ENCODE measurements at regions not wholly inside any gene's neighbourhood (a gene's known extent, or its start where the extent isn't known, plus 50 kb on each side); places are given as distances from the start of the nearest gene placed in this dataset.
A peak's percentile ranks its signal among the peaks of the same experiment; 100 is the strongest.

- Histone ChIP-seq H3K9me3 (no peaks in the 10 kb centered on the region), H3K4me1 (no peaks in the 10 kb centered on the region), H3K27me3 (no peaks in the 10 kb centered on the region), H3K4me3 (no peak overlapping the region), H3K27ac (no peak overlapping the region), H3K36me3 (no peaks in the 10 kb centered on the region)
- no peak for DNase-seq
- intact Hi-C loops (cut with DNase I) = no loop called here
- no peak for TF ChIP-seq CTCF (IDR thresholded peaks at IDR 0.05)
- no peak for TF ChIP-seq POLR2A (IDR thresholded peaks at IDR 0.05)
- 57 to 61% methylated on average over 3 of the region's 3 CpGs for WGBS, 2 donors
These were observed 483.3 kb upstream of the ADAMTS5 start for GRCh38 chr21:27450216-27450615.

GRCh38 chr21:27448960-27449359 is 482.1 kb upstream of the ADAMTS5 start:
- 50 to 52% methylated on average over 7 of the region's 7 CpGs for WGBS, 2 donors
- intact Hi-C loops (cut with DNase I) = no loop called here
- TF ChIP-seq POLR2A (IDR thresholded peaks at IDR 0.05) = no peak
- TF ChIP-seq CTCF (IDR thresholded peaks at IDR 0.05) = no peak
- Histone ChIP-seq H3K27ac (no peak overlapping the region), H3K9me3 (no peaks in the 10 kb centered on the region), H3K36me3 (no peaks in the 10 kb centered on the region), H3K4me3 (no peak overlapping the region), H3K4me1 (no peaks in the 10 kb centered on the region), H3K27me3 (no peaks in the 10 kb centered on the region)
- DNase-seq = no peak

GRCh38 chr21:27447843-27448242 is 481.0 kb upstream of the ADAMTS5 start:
- no peak overlapping the region for H3K27ac ChIP-seq
- TF ChIP-seq CTCF (IDR thresholded peaks at IDR 0.05) = no peak
- no peak for TF ChIP-seq POLR2A (IDR thresholded peaks at IDR 0.05)
- no peak for DNase-seq
- H3K4me3 ChIP-seq = no peak overlapping the region
- H3K9me3 ChIP-seq = no peaks in the 10 kb centered on the region
- 61 to 80% methylated on average over 1 of the region's 1 CpG for WGBS, 2 donors
- H3K36me3 ChIP-seq = no peaks in the 10 kb centered on the region
- no peaks in the 10 kb centered on the region for H3K27me3 ChIP-seq
- intact Hi-C loops (cut with DNase I) = no loop called here
- no peaks in the 10 kb centered on the region for H3K4me1 ChIP-seq

GRCh38 chr21:27429710-27430341 is 462.9 kb upstream of the ADAMTS5 start:
- 30 to 31% methylated on average over 3 of the region's 3 CpGs for WGBS, 2 donors
- no peak for DNase-seq
- Histone ChIP-seq H3K9me3 (no peaks in the 10 kb centered on the region), H3K4me1 (no peaks in the 10 kb centered on the region), H3K36me3 (no peaks in the 10 kb centered on the region), H3K27ac (peak overlapping the region in 3 of 4 donors; percentile 24 to 51 (median 26)), H3K4me3 (no peak overlapping the region), H3K27me3 (no peaks in the 10 kb centered on the region)
- no peak for TF ChIP-seq CTCF (IDR thresholded peaks at IDR 0.05)
- TF ChIP-seq POLR2A (IDR thresholded peaks at IDR 0.05) = no peak
- intact Hi-C loops (cut with DNase I) = no loop called here

GRCh38 chr21:27426196-27426595 is 459.3 kb upstream of the ADAMTS5 start:
- no peaks in the 10 kb centered on the region for H3K27me3 ChIP-seq
- peak overlapping the region in 3 of 4 donors; percentile 3 to 51 (median 45) for H3K27ac ChIP-seq
- 26 to 50% methylated on average over 1 of the region's 1 CpG for WGBS, 2 donors
- H3K36me3 ChIP-seq = no peaks in the 10 kb centered on the region
- no peak for TF ChIP-seq CTCF (IDR thresholded peaks at IDR 0.05)
- no peak for TF ChIP-seq POLR2A (IDR thresholded peaks at IDR 0.05)
- intact Hi-C loops (cut with DNase I) = no loop called here
- no peak for DNase-seq
- no peaks in the 10 kb centered on the region for H3K9me3 ChIP-seq
- no peak overlapping the region for H3K4me3 ChIP-seq
- H3K4me1 ChIP-seq = peaks cover 0 to 12% (median 6%) of the 10 kb centered on the region in 3 donors
